Kidney (tissue), 13 donors: ENCODE measurements at regions not wholly inside any gene's neighbourhood (a gene's known extent, or its start where the extent isn't known, plus 50 kb on each side); places are given as distances from the start of the nearest gene placed in this dataset.

Source experiments
- DNase-seq, 5 donors: peaks; one replicate each; pipeline ENCODE4 v3.0.0-alpha.2; 2013 to 2020
- FAIRE-seq: peaks from 2 replicates; lab custom pipeline; 2012; peaks lifted over from hg19 to GRCh38; lab: Jason Lieb, UNC
- H3K27ac ChIP-seq, 2 donors: one replicate each; pipeline ENCODE4 v1.7.0; 2013; ENCODE audit warnings: low read depth in 2 of 2, low read length in 2 of 2, inconsistent platforms in 1 of 2
- H3K27me3 ChIP-seq: one replicate; pipeline ENCODE4 v1.7.1; 2013; ENCODE audit warnings: low read length, inconsistent platforms; ENCODE audit not compliant: control insufficient read depth, insufficient read depth
- H3K36me3 ChIP-seq, 3 donors: one replicate each; pipeline versions ENCODE4 v1.7.0 to v1.7.1; 2013; ENCODE audit warnings: low read length in 3 of 3, control low read depth in 1 of 3, inconsistent platforms in 1 of 3; ENCODE audit not compliant: insufficient read depth in 3 of 3, control insufficient read depth in 2 of 3
- H3K4me1 ChIP-seq, 3 donors: one replicate each; pipeline versions ENCODE4 v1.7.0 to v1.7.1; 2013; ENCODE audit warnings: low read length in 3 of 3, inconsistent platforms in 1 of 3, low read depth in 1 of 3; ENCODE audit not compliant: control insufficient read depth in 2 of 3, insufficient read depth in 2 of 3
- H3K4me3 ChIP-seq, 3 donors: one replicate each; pipeline versions ENCODE4 v1.7.0 to v1.8.1; 2013; ENCODE audit warnings: low read length in 3 of 3, control low read depth in 1 of 3, inconsistent platforms in 1 of 3
- H3K9ac ChIP-seq, 3 donors: one replicate each; pipeline versions ENCODE4 v1.7.0 to v1.7.1; 2013; ENCODE audit warnings: low read length in 3 of 3, control low read depth in 1 of 3, inconsistent platforms in 1 of 3
- H3K9me3 ChIP-seq, 3 donors: one replicate each; pipeline versions ENCODE4 v1.7.0 to v1.7.1; 2013; ENCODE audit warnings: low read length in 3 of 3, control low read depth in 1 of 3, inconsistent platforms in 1 of 3; ENCODE audit not compliant: control insufficient read depth in 2 of 3, insufficient read depth in 1 of 3
- intact Hi-C: fragments of 100-400 bp; cut with DNase I; formaldehyde crosslinking; loops from one replicate; pipeline ENCODE4 v1.11.1; 2022
- TF ChIP-seq, protein P1 (sequence below): IDR thresholded peaks from 3 replicates; pipeline ENCODE4 v1.5.1; 2012; ENCODE audit warnings: mild to moderate bottlenecking, moderate library complexity, borderline replicate concordance; ENCODE audit not compliant: insufficient read depth; ENCODE audit errors: extremely low read depth
- donor health status: control.
- donor health status: control.
- donor health status: control.
- donor health status: control.
- donor health status: control.
- donor health status: DM: yes; HTN: yes; CAD: no.
- donor health status: Normal renal cell carcinoma (clear cell type).

DNA sequence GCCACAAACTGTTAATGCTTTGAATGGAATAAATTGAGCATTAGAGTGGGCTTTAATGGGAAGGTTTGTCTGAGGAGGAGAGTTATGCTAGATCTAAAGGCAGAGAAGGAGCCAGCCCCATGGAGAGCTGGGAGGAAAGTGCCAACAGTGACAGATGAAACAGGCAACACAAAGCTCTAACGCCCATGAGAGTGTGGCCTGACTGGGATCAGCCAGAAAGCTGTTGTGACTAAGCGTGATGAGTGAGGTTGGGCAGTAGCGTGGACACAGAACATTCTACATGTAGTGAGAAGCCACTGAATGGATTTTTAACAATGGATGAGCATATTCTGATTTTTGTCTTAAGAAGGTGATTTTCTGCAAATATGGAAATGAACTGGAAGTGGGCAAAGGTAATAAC, 185.3 kb upstream of the SIX2 start:
- intact Hi-C loops = no loop called here
- Histone ChIP-seq H3K27me3 (no peaks in the 10 kb centered on the region), H3K9ac (no peak overlapping the region), H3K36me3 (no peaks in the 10 kb centered on the region), H3K4me3 (no peak overlapping the region), H3K27ac (no peak overlapping the region), H3K4me1 (no peaks in the 10 kb centered on the region), H3K9me3 (no peaks in the 10 kb centered on the region)
- TF ChIP-seq, protein P1, sequence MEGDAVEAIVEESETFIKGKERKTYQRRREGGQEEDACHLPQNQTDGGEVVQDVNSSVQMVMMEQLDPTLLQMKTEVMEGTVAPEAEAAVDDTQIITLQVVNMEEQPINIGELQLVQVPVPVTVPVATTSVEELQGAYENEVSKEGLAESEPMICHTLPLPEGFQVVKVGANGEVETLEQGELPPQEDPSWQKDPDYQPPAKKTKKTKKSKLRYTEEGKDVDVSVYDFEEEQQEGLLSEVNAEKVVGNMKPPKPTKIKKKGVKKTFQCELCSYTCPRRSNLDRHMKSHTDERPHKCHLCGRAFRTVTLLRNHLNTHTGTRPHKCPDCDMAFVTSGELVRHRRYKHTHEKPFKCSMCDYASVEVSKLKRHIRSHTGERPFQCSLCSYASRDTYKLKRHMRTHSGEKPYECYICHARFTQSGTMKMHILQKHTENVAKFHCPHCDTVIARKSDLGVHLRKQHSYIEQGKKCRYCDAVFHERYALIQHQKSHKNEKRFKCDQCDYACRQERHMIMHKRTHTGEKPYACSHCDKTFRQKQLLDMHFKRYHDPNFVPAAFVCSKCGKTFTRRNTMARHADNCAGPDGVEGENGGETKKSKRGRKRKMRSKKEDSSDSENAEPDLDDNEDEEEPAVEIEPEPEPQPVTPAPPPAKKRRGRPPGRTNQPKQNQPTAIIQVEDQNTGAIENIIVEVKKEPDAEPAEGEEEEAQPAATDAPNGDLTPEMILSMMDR = no peak
- DNase-seq (no peak), FAIRE-seq (no peak)

DNA sequence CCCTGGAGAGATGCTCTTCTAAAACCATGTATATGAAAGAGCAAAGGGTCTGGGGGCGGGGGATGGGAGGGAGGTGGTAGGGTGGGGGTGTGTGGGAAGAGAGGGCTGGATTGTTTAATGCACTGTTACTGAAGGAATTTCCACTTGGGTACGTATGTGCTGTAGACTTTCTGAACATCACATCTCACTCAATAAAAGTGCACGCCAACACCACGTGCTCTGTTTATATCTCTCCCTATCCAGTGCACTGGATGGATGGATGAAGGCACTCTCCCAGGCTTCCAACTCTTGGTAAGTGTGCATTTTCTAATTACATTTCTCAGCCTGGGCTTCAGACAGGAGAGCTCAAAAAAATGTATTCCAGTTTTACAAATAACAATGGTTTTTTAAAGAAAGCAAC, 184.3 kb upstream of the SIX2 start:
- Histone ChIP-seq H3K9ac (no peak overlapping the region), H3K27me3 (no peaks in the 10 kb centered on the region), H3K36me3 (no peaks in the 10 kb centered on the region), H3K4me3 (no peak overlapping the region), H3K27ac (no peak overlapping the region), H3K4me1 (no peaks in the 10 kb centered on the region), H3K9me3 (no peaks in the 10 kb centered on the region)
- TF ChIP-seq, protein P1 = no peak
- FAIRE-seq (no peak), DNase-seq (no peak)
- intact Hi-C loops = no loop called here

DNA sequence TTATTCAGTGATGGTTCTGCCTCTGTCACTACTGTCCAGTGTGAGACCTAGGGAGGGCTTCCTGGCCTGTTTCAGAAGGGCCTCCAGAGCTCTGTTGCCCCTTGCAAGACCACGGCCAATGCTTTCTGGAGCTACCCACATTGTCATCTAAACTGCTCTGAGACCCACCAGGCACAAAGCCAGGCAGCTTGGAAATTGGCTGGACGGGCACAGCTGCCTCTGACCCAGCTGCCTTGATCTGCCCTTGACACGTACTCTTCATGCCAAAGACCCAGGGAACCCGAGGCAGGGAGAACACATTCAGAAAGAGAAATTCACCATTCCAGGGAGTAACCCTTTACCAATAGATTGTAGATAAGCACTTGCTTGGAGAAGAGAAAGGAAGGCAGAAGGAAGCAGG, 183.7 kb upstream of the SIX2 start:
- H3K4me1 ChIP-seq = no peaks in the 10 kb centered on the region
- DNase-seq = no peak
- no peak for FAIRE-seq
- H3K36me3 ChIP-seq = no peaks in the 10 kb centered on the region
- intact Hi-C loops = no loop called here
- TF ChIP-seq, protein P1 = no peak
- no peak overlapping the region for H3K27ac ChIP-seq
- H3K4me3 ChIP-seq = no peak overlapping the region
- H3K27me3 ChIP-seq = no peaks in the 10 kb centered on the region
- H3K9ac ChIP-seq = no peak overlapping the region
- H3K9me3 ChIP-seq = no peaks in the 10 kb centered on the region

DNA sequence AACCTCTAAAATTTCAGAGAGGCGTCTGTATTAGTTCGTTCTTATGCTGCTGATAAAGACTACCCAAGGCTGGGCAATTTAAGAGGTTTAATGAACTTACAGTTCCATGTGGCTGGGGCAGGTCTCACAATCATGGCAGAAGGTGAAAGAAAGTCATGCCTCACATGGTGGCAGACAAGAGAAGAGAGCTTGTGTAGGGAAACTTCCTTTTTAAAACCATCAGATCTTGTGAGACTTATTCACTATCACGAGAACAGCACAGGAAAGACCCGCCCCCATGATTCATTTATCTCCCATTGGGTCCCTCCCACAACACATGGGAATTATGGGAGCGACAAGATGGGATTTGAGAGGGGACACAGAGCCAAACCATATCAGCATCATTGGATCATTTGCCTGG, 183.2 kb upstream of the SIX2 start:
- Histone ChIP-seq H3K36me3 (no peaks in the 10 kb centered on the region), H3K4me1 (no peaks in the 10 kb centered on the region), H3K4me3 (no peak overlapping the region), H3K27me3 (no peaks in the 10 kb centered on the region), H3K9me3 (no peaks in the 10 kb centered on the region), H3K9ac (no peak overlapping the region), H3K27ac (no peak overlapping the region)
- intact Hi-C loops = no loop called here
- TF ChIP-seq, protein P1 = no peak
- FAIRE-seq (no peak), DNase-seq (no peak)
